C4-2B (cell line): ENCODE measurements at regions not wholly inside any gene's neighbourhood (a gene's known extent, or its start where the extent isn't known, plus 50 kb on each side); places are given as distances from the start of the nearest gene placed in this dataset.

ENCODE experiments used
- CTCF ChIP-seq: fragments of 450-650 bp; conservative IDR thresholded peaks from 2 replicates; pipeline ENCODE4 v1.5.1; 2017; ENCODE audit warnings: mild to moderate bottlenecking
- ZFX ChIP-seq: fragments of 450-650 bp; IDR thresholded peaks from 2 replicates; pipeline ENCODE4 v1.6.1; 2017

GRCh38 chr3:159657629-159658028, 331.0 kb upstream of the IL12A start:
- TF ChIP-seq CTCF (no peak), ZFX (no peak)
